ENCODE measurements at regions not wholly inside any gene's neighbourhood (a gene's known extent, or its start where the extent isn't known, plus 50 kb on each side); places are given as distances from the start of the nearest gene placed in this dataset.
"Not testable (repeated sequence)": the region's sequence is repeated elsewhere in the genome, so short reads cannot be mapped to it uniquely, and the experiment has no call there.

DNA sequence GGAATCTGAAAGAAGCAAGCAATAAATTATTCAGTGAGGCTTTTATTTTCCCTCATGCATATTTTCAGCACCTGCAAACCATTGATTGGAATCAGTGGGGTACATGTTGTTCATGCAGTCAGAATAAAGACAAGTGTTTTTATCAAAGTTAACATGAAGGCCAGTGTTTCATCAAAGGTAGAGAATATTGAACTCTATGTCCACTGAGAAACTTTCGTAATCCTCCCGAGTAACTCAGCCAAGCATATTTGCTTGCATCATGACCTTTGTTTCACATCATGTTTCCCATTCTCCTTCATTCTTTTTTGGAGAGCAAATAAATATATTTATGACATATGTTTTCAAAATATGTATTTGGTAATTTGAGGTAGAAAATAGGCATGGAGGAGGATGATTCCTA, 663.1 kb downstream of the SH2D4B start:
- no peak for DNase-seq (ENCODE audit: low read depth)
- TF ChIP-seq CTCF (IDR thresholded peaks at IDR 0.05; ENCODE audit: control insufficient read depth, extremely low read depth, insufficient read depth): no peak
- H3K4me3 ChIP-seq (ENCODE audit: low read depth, low read length): no peak overlapping the region

GRCh38 chr10:81207359-81207758, 667.6 kb upstream of the NRG3 start:
- not testable (repeated sequence) for DNase-seq (ENCODE audit: low read depth); H3K4me3 ChIP-seq (ENCODE audit: low read depth, low read length)

GRCh38 chr10:81213370-81213769, 661.6 kb upstream of the NRG3 start:
- no peak overlapping the region for H3K4me3 ChIP-seq (ENCODE audit: low read depth, low read length)
- DNase-seq (ENCODE audit: low read depth): no peak
- no peak for TF ChIP-seq CTCF (IDR thresholded peaks at IDR 0.05; ENCODE audit: control insufficient read depth, extremely low read depth, insufficient read depth)

GRCh38 chr10:81215498-81215897, 659.5 kb upstream of the NRG3 start:
- no peak for TF ChIP-seq CTCF (IDR thresholded peaks at IDR 0.05; ENCODE audit: control insufficient read depth, extremely low read depth, insufficient read depth)
- no peak for DNase-seq (ENCODE audit: low read depth)
- H3K4me3 ChIP-seq (ENCODE audit: low read depth, low read length): no peak overlapping the region

DNA sequence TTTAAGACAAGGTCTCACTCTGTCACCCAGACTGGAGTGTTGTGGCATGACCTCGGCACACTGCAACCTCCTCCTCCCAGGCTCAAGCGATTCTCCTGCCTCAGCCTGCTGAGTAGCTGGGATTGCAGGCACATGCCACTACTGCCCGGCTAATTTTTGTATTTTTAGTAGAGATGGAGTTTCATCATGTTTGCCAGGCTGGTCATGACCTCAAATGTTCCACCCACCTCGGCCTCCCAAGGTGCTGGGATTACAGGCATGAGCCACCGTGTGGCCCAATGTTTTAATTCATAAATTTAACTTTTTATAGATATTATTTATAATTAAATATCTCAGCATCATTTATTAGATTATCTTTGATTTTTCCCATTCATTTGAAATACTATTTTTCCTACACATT, 658.0 kb upstream of the NRG3 start:
- no peak for DNase-seq (ENCODE audit: low read depth)
- TF ChIP-seq CTCF (IDR thresholded peaks at IDR 0.05; ENCODE audit: control insufficient read depth, extremely low read depth, insufficient read depth): no peak
- no peak overlapping the region for H3K4me3 ChIP-seq (ENCODE audit: low read depth, low read length)

DNA sequence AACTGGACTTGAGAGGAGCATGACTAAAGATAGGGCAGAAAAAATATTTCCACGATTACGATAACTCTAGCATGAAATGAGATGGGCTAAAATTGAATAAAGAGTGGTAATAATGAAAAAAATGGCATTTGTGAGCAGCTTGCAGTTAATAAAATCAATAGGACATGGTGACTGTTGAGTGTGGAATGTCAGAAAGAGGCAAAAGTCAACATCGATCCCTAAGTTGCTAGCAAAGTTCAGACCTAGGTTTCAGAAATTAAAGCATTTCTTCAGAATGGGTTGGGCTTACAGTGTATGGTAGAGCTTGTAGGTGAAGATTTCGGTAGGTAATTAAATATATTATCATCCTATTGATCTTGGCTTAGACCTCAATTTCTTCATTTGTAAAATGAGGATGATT, 656.7 kb upstream of the NRG3 start:
- no peak overlapping the region for H3K4me3 ChIP-seq (ENCODE audit: low read depth, low read length)
- no peak for DNase-seq (ENCODE audit: low read depth)
- no peak for TF ChIP-seq CTCF (IDR thresholded peaks at IDR 0.05; ENCODE audit: control insufficient read depth, extremely low read depth, insufficient read depth)

- no peak overlapping the region for H3K4me3 ChIP-seq (ENCODE audit: low read depth, low read length)
- no peak for DNase-seq (ENCODE audit: low read depth)
- no peak for TF ChIP-seq CTCF (IDR thresholded peaks at IDR 0.05; ENCODE audit: control insufficient read depth, extremely low read depth, insufficient read depth)
These were observed 655.2 kb upstream of the NRG3 start for GRCh38 chr10:81219758-81220157.

DNA sequence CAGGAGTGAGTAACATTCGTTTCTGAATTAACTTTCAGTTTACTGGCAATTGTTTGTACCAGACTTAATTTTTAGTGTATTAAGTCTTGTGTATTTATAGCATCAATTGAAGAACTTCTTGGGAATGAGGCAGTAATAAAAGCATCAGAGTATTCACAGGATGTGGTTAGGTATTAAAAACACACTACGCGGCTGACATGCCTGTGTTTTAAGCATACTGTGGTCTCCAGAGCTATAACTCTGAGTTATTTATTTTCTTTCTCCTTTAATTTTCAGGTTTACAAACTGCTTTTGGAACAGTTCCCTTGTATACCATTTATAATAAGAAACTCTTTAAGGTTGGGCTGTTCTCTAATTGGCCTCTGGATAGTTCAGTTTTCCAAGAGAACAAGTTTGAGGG, 626.1 kb upstream of the NRG3 start:
- no peak for DNase-seq (ENCODE audit: low read depth)
- no peak overlapping the region for H3K4me3 ChIP-seq (ENCODE audit: low read depth, low read length)
- TF ChIP-seq CTCF (IDR thresholded peaks at IDR 0.05; ENCODE audit: control insufficient read depth, extremely low read depth, insufficient read depth): no peak

All from LNCaP clone FGC (cell line).